C4-2B (cell line): ENCODE measurements at regions not wholly inside any gene's neighbourhood (a gene's known extent, or its start where the extent isn't known, plus 50 kb on each side); places are given as distances from the start of the nearest gene placed in this dataset.

Experiments used
- CTCF ChIP-seq: fragments of 450-650 bp; conservative IDR thresholded peaks from 2 replicates; pipeline ENCODE4 v1.5.1; 2017; ENCODE audit warnings: mild to moderate bottlenecking
- ZFX ChIP-seq: fragments of 450-650 bp; IDR thresholded peaks from 2 replicates; pipeline ENCODE4 v1.6.1; 2017

GRCh38 chr11:41781441-41781840 lies 322.0 kb upstream of the LRRC4C start:
- TF ChIP-seq CTCF (no peak), ZFX (no peak)
